ELR (cell line): ENCODE measurements at regions not wholly inside any gene's neighbourhood (a gene's known extent, or its start where the extent isn't known, plus 50 kb on each side); places are given as distances from the start of the nearest gene placed in this dataset.

Experiments used
- DNase-seq: peaks from one replicate; pipeline ENCODE4 v3.0.0-alpha.2; 2015; ENCODE audit warnings: low read depth

- no peak for DNase-seq
Observed at GRCh38 chr4:127155555-127155954, 477.2 kb upstream of the INTU start.

GRCh38 chr4:127162741-127163140, 470.0 kb upstream of the INTU start:
- peak; percentile 60 for DNase-seq

GRCh38 chr4:127165971-127166370, 466.8 kb upstream of the INTU start:
- peak; percentile 19 for DNase-seq

GRCh38 chr4:127174201-127174600, 458.6 kb upstream of the INTU start:
- DNase-seq = no peak

- DNase-seq = no peak
Observed at GRCh38 chr4:127174616-127175015, 458.1 kb upstream of the INTU start.

GRCh38 chr4:127179256-127180087, 453.3 kb upstream of the INTU start:
- no peak for DNase-seq

- no peak for DNase-seq
Observed at GRCh38 chr4:127181001-127181400, 451.8 kb upstream of the INTU start.

GRCh38 chr4:127182687-127183086, 450.1 kb upstream of the INTU start:
- DNase-seq = no peak

- peak; percentile 4 for DNase-seq
Observed at GRCh38 chr4:127188847-127189246, 443.9 kb upstream of the INTU start.

- DNase-seq = no peak
Observed at GRCh38 chr4:127194281-127194680, 438.5 kb upstream of the INTU start.

- DNase-seq = no peak
Observed at GRCh38 chr4:127196655-127197352, 436.0 kb upstream of the INTU start.

GRCh38 chr4:127203562-127204200, 429.1 kb upstream of the INTU start:
- DNase-seq = peak; percentile 46

GRCh38 chr4:127204322-127204721, 428.4 kb upstream of the INTU start:
- no peak for DNase-seq

GRCh38 chr4:127209580-127210095, 423.1 kb upstream of the INTU start:
- no peak for DNase-seq

- DNase-seq = no peak
Observed at GRCh38 chr4:127210893-127211649, 421.7 kb upstream of the INTU start.

- no peak for DNase-seq
Observed at GRCh38 chr4:127211650-127212560, 420.9 kb upstream of the INTU start.

GRCh38 chr4:127212701-127213100, 420.1 kb upstream of the INTU start:
- DNase-seq = no peak

GRCh38 chr4:127214016-127214415, 418.7 kb upstream of the INTU start:
- no peak for DNase-seq

GRCh38 chr4:127214931-127215330, 417.8 kb upstream of the INTU start:
- no peak for DNase-seq

- no peak for DNase-seq
Observed at GRCh38 chr4:127217586-127218229, 415.0 kb upstream of the INTU start.
